GM18907 (cell line): ENCODE measurements at regions not wholly inside any gene's neighbourhood (a gene's known extent, or its start where the extent isn't known, plus 50 kb on each side); places are given as distances from the start of the nearest gene placed in this dataset.

Experiments
- ATAC-seq: cut with Tn5 transposase; IDR thresholded peaks from one replicate; pipeline ENCODE4 v1.9.1; 2021; ENCODE audit warnings: mild to moderate bottlenecking, moderate library complexity; ENCODE audit not compliant: unreplicated experiment

DNA sequence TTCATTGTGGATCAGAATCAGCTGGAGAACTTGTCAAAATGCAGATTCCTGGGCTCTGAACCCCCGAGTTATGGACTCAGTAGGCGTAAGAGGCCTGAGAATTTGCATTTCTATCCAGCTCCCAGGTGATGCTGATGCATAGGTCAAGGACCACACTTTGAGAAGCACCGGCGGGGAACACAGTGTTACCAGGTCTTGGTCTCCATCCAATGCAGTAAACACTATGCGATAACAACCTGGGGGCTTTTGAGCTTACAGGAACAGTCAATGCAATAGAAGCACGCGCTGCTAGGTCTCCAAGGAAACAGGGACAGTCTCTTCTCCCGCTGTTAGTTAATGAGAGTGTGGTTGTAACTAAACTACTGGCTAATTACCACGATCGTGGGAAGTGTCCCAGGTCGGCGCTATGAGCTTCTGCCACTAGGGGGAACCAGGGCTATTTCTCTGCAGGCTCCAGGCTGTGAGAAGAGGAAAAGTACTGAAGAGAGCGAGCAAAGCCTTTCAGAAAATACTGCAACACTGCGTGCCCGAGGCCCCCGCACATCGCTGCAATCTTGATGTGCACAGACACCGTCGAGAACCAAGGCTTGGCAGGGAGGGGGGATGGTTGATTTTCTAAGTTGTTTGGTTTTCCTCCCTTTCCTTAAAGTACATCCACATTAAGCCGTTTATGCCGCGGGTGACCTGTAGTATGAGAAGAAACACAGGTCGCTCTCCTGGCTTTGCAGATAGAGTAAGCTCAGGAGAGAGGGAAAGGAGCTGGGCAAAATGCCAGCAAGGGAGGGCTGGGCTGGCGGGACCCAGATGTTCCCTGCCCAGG is 52.0 kb upstream of the KCNA1 start:
- no peak for ATAC-seq

DNA sequence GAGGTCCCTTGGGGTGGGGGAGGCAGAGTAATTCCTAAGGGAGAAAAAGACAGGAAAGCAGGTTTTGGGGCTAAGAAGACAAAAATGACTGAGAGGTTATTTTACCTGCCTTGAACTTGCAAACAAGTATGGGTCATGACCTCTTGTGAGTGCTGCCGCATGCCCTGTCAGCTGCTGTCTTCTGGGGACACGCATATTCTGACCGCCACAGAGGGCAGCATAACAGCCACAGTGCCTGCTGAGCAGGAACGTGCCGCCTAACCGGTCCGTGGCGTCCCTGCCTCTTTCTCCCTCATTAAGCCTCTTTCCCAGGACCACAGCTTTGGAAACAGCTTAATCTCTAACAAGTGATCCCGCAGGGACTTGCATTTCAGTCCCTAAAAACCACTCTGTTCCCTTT is 51.3 kb upstream of the KCNA1 start:
- ATAC-seq = no peak

DNA sequence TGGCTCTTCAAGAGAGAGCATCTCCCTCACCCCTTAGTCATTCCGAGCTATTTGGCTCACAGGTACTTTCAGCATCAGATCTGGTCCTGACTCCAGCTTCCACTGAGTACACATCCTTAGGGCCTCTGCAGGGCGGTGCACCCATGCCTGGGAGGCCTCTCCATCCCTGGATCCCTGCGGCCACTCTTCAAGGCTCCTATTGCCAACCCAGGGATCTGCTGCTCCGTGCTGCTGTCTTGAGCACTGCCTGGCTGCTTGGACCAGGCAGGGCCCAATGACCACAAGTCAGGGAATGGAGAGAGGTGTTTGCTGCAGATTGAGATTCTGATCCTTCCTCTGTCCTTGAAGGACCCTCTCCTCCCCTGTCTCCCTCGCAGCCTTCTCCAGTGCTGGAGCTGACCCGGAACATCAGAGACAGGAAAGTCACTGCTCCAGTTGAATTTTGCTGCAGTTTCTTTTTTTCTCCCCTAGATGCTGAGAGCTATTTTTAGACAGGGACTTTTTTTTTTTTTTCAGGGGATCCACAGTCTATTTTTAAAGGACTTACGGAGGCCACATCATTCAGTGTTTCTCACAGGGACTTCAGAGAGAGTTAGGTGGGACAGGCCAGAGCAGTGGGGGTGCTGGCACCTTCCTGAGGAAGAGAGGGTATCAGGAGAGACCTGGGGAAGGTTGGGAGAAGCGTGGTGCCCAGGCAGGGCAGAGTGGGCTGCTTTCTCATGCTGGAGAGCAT is 50.1 kb upstream of the KCNA1 start:
- ATAC-seq = no peak
